ENCODE measurements at regions not wholly inside any gene's neighbourhood (a gene's known extent, or its start where the extent isn't known, plus 50 kb on each side); places are given as distances from the start of the nearest gene placed in this dataset.

- H3K27me3 ChIP-seq (ENCODE audit: control insufficient read depth, low read length): no peaks in the 10 kb centered on the region
- no peak overlapping the region for H3K27ac ChIP-seq (ENCODE audit: low read depth, low read length)
- H3K4me3 ChIP-seq (ENCODE audit: low read length): no peak overlapping the region
- no peak for TF ChIP-seq EZH2phosphoT487 (IDR thresholded peaks at IDR 0.05; ENCODE audit: borderline replicate concordance, low read length)
- no peak for TF ChIP-seq CTCF (IDR thresholded peaks at IDR 0.05; ENCODE audit: low read depth, low read length, poor library complexity, severe bottlenecking)
- H3K36me3 ChIP-seq (ENCODE audit: control insufficient read depth, low read length): no peaks in the 10 kb centered on the region
- no peak overlapping the region for H3K4me2 ChIP-seq (ENCODE audit: low read length)
- no peaks in the 10 kb centered on the region for H3F3A ChIP-seq (ENCODE audit: control insufficient read depth, insufficient read depth)
- no peaks in the 10 kb centered on the region for H4K20me1 ChIP-seq (ENCODE audit: control insufficient read depth, insufficient read depth, low read depth, low read length)
- H3K9me2 ChIP-seq (replicated peaks; ENCODE audit: control insufficient read depth, low read length): no peaks in the 10 kb centered on the region
- no peaks in the 10 kb centered on the region for H3K4me1 ChIP-seq (ENCODE audit: control insufficient read depth, low read length)
- no peaks in the 10 kb centered on the region for H3K79me2 ChIP-seq (ENCODE audit: control insufficient read depth, low read length)
- no peaks in the 10 kb centered on the region for H3K9me3 ChIP-seq (ENCODE audit: control insufficient read depth, insufficient read depth, low read length)
Observed at GRCh38 chr4:19694812-19695211, 556.9 kb upstream of the SLIT2 start.

- Histone ChIP-seq H3K9me2 (replicated peaks; ENCODE audit: control insufficient read depth, low read length) (no peaks in the 10 kb centered on the region), H3K27me3 (ENCODE audit: control insufficient read depth, low read length) (no peaks in the 10 kb centered on the region), H3K4me2 (ENCODE audit: low read length) (no peak overlapping the region), H3K9me3 (ENCODE audit: control insufficient read depth, insufficient read depth, low read length) (no peaks in the 10 kb centered on the region), H3F3A (ENCODE audit: control insufficient read depth, insufficient read depth) (no peaks in the 10 kb centered on the region), H3K27ac (ENCODE audit: low read depth, low read length) (no peak overlapping the region), H3K4me1 (ENCODE audit: control insufficient read depth, low read length) (no peaks in the 10 kb centered on the region), H3K4me3 (ENCODE audit: low read length) (no peak overlapping the region), H3K79me2 (ENCODE audit: control insufficient read depth, low read length) (no peaks in the 10 kb centered on the region), H3K36me3 (ENCODE audit: control insufficient read depth, low read length) (no peaks in the 10 kb centered on the region), H4K20me1 (ENCODE audit: control insufficient read depth, insufficient read depth, low read depth, low read length) (no peaks in the 10 kb centered on the region)
- no peak for TF ChIP-seq EZH2phosphoT487 (IDR thresholded peaks at IDR 0.05; ENCODE audit: borderline replicate concordance, low read length)
Observed at GRCh38 chr4:19693936-19694570, 557.7 kb upstream of the SLIT2 start.

GRCh38 chr4:19689511-19689910 is 562.2 kb upstream of the SLIT2 start:
- Histone ChIP-seq H3K27ac (ENCODE audit: low read depth, low read length) (no peak overlapping the region), H3K9me3 (ENCODE audit: control insufficient read depth, insufficient read depth, low read length) (no peaks in the 10 kb centered on the region), H3K27me3 (ENCODE audit: control insufficient read depth, low read length) (no peaks in the 10 kb centered on the region), H3K4me1 (ENCODE audit: control insufficient read depth, low read length) (no peaks in the 10 kb centered on the region), H3K4me2 (ENCODE audit: low read length) (no peak overlapping the region), H3K9me2 (replicated peaks; ENCODE audit: control insufficient read depth, low read length) (no peaks in the 10 kb centered on the region), H3K79me2 (ENCODE audit: control insufficient read depth, low read length) (no peaks in the 10 kb centered on the region), H3F3A (ENCODE audit: control insufficient read depth, insufficient read depth) (no peaks in the 10 kb centered on the region), H3K36me3 (ENCODE audit: control insufficient read depth, low read length) (no peaks in the 10 kb centered on the region), H4K20me1 (ENCODE audit: control insufficient read depth, insufficient read depth, low read depth, low read length) (no peaks in the 10 kb centered on the region), H3K4me3 (ENCODE audit: low read length) (no peak overlapping the region)
- no peak for TF ChIP-seq CTCF (IDR thresholded peaks at IDR 0.05; ENCODE audit: low read depth, low read length, poor library complexity, severe bottlenecking)

GRCh38 chr4:19686456-19686855 is 565.2 kb upstream of the SLIT2 start:
- H3K9me2 ChIP-seq (replicated peaks; ENCODE audit: control insufficient read depth, low read length): no peaks in the 10 kb centered on the region
- H3K4me1 ChIP-seq (ENCODE audit: control insufficient read depth, low read length): no peaks in the 10 kb centered on the region
- H3K9me3 ChIP-seq (ENCODE audit: control insufficient read depth, insufficient read depth, low read length): no peaks in the 10 kb centered on the region
- H3K4me3 ChIP-seq (ENCODE audit: low read length): no peak overlapping the region
- H3F3A ChIP-seq (ENCODE audit: control insufficient read depth, insufficient read depth): no peaks in the 10 kb centered on the region
- H3K36me3 ChIP-seq (ENCODE audit: control insufficient read depth, low read length): no peaks in the 10 kb centered on the region
- no peaks in the 10 kb centered on the region for H4K20me1 ChIP-seq (ENCODE audit: control insufficient read depth, insufficient read depth, low read depth, low read length)
- H3K27ac ChIP-seq (ENCODE audit: low read depth, low read length): no peak overlapping the region
- no peak overlapping the region for H3K4me2 ChIP-seq (ENCODE audit: low read length)
- no peaks in the 10 kb centered on the region for H3K79me2 ChIP-seq (ENCODE audit: control insufficient read depth, low read length)
- TF ChIP-seq CTCF (IDR thresholded peaks at IDR 0.05; ENCODE audit: low read depth, low read length, poor library complexity, severe bottlenecking) (no peak), EZH2phosphoT487 (IDR thresholded peaks at IDR 0.05; ENCODE audit: borderline replicate concordance, low read length) (no peak)
- no peaks in the 10 kb centered on the region for H3K27me3 ChIP-seq (ENCODE audit: control insufficient read depth, low read length)

All from DOHH2 (cell line).